ENCODE measurements at regions not wholly inside any gene's neighbourhood (a gene's known extent, or its start where the extent isn't known, plus 50 kb on each side); places are given as distances from the start of the nearest gene placed in this dataset.
"Not testable (repeated sequence)": the region's sequence is repeated elsewhere in the genome, so short reads cannot be mapped to it uniquely, and the experiment has no call there.

DNA sequence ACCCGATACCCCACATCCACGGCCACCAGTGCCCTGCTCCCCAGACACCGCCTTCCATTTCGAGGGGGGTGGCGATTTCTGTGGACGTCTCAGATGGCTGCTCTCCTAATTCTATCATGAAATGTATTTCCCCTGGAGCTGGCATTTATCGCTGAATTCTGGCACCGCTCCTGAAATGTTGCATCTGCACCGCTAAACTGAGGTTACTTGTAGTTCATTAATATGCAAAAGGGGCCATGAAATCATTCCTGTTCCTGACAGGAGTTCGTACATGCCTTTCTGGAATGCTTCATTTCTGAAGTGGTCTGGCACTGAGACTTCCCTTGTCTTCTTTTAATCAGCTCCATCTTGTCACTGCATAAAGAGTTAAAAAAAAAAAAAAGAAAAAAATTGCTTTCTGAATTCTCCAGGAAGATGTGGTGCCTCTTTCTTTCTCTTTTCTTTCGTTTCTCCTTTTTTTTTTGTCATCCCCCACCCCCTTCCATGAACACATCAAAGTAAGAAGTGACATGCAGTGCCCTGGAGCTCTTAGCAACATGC, 97.7 kb upstream of the SMARCA2 start:
- no peak overlapping the region for H3K27ac ChIP-seq (ENCODE audit: low read depth, low read length)
- no peak overlapping the region for H3K9ac ChIP-seq (ENCODE audit: low read length)
- H3K36me3 ChIP-seq (ENCODE audit: insufficient read depth, low read length): no peaks in the 10 kb centered on the region
- H3K4me1 ChIP-seq (ENCODE audit: insufficient read depth, low read length): no peaks in the 10 kb centered on the region
- H3K27me3 ChIP-seq (ENCODE audit: control insufficient read depth in 1 of 2, insufficient read depth in 2 of 2, low read length in 2 of 2): no peaks in the 10 kb centered on the region
- no peaks in the 10 kb centered on the region for H3K9me3 ChIP-seq (ENCODE audit: low read length)
- H3K4me3 ChIP-seq (ENCODE audit: low read depth in 1 of 2, low read length in 2 of 2): no peak overlapping the region

DNA sequence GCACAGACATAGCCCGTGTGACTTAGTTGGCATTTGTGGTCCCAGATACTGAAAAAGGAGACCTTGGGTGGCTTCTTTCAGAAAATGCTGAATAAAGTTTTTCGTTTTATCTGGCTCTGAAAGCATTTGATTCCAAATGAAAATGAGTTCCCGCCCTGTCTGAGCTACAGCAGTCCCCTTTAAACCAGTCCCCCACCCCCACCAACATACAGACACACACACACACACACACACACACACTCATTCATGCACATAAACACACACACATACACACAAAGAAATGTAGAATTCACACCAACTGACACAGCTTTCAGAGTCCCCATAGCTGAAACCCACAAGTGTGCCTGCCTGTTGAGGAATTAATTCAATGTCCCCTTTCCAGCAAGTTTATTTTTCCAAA, 97.0 kb upstream of the SMARCA2 start:
- no peaks in the 10 kb centered on the region for H3K27me3 ChIP-seq (ENCODE audit: control insufficient read depth in 1 of 2, insufficient read depth in 2 of 2, low read length in 2 of 2)
- no peak overlapping the region for H3K27ac ChIP-seq (ENCODE audit: low read depth, low read length)

DNA sequence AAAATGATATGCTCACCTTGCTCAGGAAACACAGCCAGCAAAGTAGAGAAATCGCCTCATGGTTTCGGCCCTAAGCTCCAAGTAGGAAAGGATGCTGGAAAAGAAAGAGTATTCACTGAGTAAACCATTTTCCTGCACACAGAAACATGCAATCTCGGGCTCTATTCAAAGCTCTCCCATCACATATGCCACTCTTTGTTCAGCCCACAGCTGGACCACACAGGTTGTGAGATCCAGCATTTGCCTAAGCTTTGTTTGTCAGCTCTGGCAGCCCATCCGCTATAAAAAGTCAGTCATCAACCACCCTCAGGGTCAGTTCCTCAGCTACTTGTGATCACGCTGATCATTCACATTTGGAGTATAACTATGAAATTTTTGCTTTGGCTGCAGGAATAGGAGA, 96.5 kb upstream of the SMARCA2 start:
- Histone ChIP-seq H3K9ac (ENCODE audit: low read length) (no peak overlapping the region), H3K27me3 (ENCODE audit: control insufficient read depth in 1 of 2, insufficient read depth in 2 of 2, low read length in 2 of 2) (no peaks in the 10 kb centered on the region), H3K9me3 (ENCODE audit: low read length) (no peaks in the 10 kb centered on the region)

More for the DNA sequence above, 97.0 kb upstream of the SMARCA2 start:
- H3K36me3 ChIP-seq (ENCODE audit: insufficient read depth, low read length): no peaks in the 10 kb centered on the region
- no peak overlapping the region for H3K4me3 ChIP-seq (ENCODE audit: low read depth in 1 of 2, low read length in 2 of 2)
- H3K9me3 ChIP-seq (ENCODE audit: low read length): no peaks in the 10 kb centered on the region
- no peaks in the 10 kb centered on the region for H3K4me1 ChIP-seq (ENCODE audit: insufficient read depth, low read length)
- no peak overlapping the region for H3K9ac ChIP-seq (ENCODE audit: low read length)

DNA sequence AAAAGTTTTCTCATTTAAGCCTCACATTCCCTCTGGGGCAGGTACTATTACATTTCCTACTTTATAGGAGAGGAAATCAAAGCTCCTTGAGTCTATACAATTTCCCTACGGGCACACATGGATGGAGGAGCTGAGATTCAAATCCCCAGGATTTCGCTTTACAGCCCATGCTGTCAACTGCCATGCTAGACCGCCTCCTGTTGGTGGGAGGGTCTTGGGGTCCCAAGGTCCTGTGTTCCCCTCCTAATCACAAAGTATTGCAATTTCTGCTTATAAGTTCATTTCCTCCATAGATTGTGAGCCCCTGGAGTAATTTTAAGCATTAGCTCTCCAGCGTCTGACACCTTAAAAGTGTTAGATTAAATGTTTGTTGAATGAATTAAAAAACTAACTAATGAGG, 95.9 kb upstream of the SMARCA2 start:
- no peaks in the 10 kb centered on the region for H3K4me1 ChIP-seq (ENCODE audit: insufficient read depth, low read length)
- no peaks in the 10 kb centered on the region for H3K27me3 ChIP-seq (ENCODE audit: control insufficient read depth in 1 of 2, insufficient read depth in 2 of 2, low read length in 2 of 2)
- no peak overlapping the region for H3K9ac ChIP-seq (ENCODE audit: low read length)
- H3K4me3 ChIP-seq (ENCODE audit: low read depth in 1 of 2, low read length in 2 of 2): no peak overlapping the region
- no peaks in the 10 kb centered on the region for H3K36me3 ChIP-seq (ENCODE audit: insufficient read depth, low read length)
- no peaks in the 10 kb centered on the region for H3K9me3 ChIP-seq (ENCODE audit: low read length)
- H3K27ac ChIP-seq (ENCODE audit: low read depth, low read length): no peak overlapping the region

More for the DNA sequence above, 96.5 kb upstream of the SMARCA2 start:
- no peaks in the 10 kb centered on the region for H3K4me1 ChIP-seq (ENCODE audit: insufficient read depth, low read length)
- no peak overlapping the region for H3K4me3 ChIP-seq (ENCODE audit: low read depth in 1 of 2, low read length in 2 of 2)
- H3K27ac ChIP-seq (ENCODE audit: low read depth, low read length): no peak overlapping the region
- H3K36me3 ChIP-seq (ENCODE audit: insufficient read depth, low read length): no peaks in the 10 kb centered on the region

DNA sequence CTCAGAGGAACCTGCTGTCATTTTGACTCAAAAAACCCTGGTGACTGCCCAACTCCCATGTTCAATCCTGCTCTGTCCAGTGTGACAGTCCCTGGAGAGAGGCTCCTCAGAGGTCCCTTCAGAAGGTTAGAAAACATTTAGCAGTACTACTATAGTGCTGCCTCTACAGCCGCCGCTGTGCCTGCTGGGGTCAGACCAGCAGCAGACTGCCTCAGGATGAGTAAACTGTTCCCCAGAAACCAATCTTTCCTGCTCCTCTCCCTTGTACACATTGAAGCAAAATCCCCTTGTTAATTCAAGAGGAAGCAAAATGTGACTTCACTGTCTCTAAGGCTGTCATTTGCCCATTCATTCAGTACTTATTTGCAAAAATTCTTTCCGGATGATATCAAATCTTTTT, 94.8 kb upstream of the SMARCA2 start:
- no peak overlapping the region for H3K27ac ChIP-seq (ENCODE audit: low read depth, low read length)
- H3K9me3 ChIP-seq (ENCODE audit: low read length): no peaks in the 10 kb centered on the region
- H3K36me3 ChIP-seq (ENCODE audit: insufficient read depth, low read length): no peaks in the 10 kb centered on the region
- H3K27me3 ChIP-seq (ENCODE audit: control insufficient read depth in 1 of 2, insufficient read depth in 2 of 2, low read length in 2 of 2): no peaks in the 10 kb centered on the region
- no peak overlapping the region for H3K4me3 ChIP-seq (ENCODE audit: low read depth in 1 of 2, low read length in 2 of 2)
- no peaks in the 10 kb centered on the region for H3K4me1 ChIP-seq (ENCODE audit: insufficient read depth, low read length)
- H3K9ac ChIP-seq (ENCODE audit: low read length): no peak overlapping the region

DNA sequence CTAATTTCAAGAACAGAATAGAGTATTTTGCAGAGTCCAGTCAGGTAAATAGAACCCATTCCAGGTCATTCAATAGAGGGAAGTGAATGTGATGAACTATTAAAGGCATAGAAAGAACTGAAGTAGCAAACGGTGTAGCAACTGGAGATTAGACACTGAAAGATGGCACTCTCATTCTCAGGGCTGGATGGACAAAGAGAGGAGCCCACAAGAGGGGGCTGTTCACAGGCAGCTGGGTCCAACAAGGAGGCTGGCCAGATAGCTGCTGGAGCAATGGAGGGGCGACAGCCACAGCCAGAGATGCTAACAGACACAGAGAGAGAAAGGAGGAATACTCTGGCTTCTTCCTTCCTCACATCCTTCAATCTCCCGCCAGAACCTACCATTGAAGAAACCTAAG, 93.1 kb upstream of the SMARCA2 start:
- H3K27me3 ChIP-seq (ENCODE audit: control insufficient read depth in 1 of 2, insufficient read depth in 2 of 2, low read length in 2 of 2): no peaks in the 10 kb centered on the region
- H3K9me3 ChIP-seq (ENCODE audit: low read length): no peaks in the 10 kb centered on the region
- no peak overlapping the region for H3K27ac ChIP-seq (ENCODE audit: low read depth, low read length)
- no peaks in the 10 kb centered on the region for H3K36me3 ChIP-seq (ENCODE audit: insufficient read depth, low read length)
- H3K4me3 ChIP-seq (ENCODE audit: low read depth in 1 of 2, low read length in 2 of 2): no peak overlapping the region
- no peak overlapping the region for H3K9ac ChIP-seq (ENCODE audit: low read length)
- no peaks in the 10 kb centered on the region for H3K4me1 ChIP-seq (ENCODE audit: insufficient read depth, low read length)

DNA sequence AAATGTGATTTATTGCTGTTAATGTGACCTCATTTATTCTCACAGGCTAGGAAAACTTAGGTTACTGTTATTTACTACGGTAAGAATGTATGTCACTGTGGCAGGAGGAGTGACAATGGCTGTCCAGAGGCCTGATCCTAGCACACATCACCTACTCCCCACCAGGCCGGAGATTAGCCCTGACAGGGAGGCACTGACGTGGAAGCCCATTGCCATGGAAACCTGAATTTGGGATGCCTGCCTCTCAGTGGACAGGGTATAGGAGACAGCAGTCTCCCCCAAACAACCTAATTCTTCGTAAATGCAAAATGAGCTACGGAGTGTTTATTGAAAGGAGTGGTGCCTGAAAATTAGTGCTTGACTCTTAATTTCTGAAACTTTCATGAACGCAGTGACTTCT, 87.6 kb upstream of the SMARCA2 start:
- Histone ChIP-seq H3K9me3 (ENCODE audit: low read length) (no peaks in the 10 kb centered on the region), H3K4me3 (ENCODE audit: low read depth in 1 of 2, low read length in 2 of 2) (no peak overlapping the region), H3K27me3 (ENCODE audit: control insufficient read depth in 1 of 2, insufficient read depth in 2 of 2, low read length in 2 of 2) (no peaks in the 10 kb centered on the region), H3K36me3 (ENCODE audit: insufficient read depth, low read length) (no peaks in the 10 kb centered on the region), H3K27ac (ENCODE audit: low read depth, low read length) (no peak overlapping the region), H3K9ac (ENCODE audit: low read length) (no peak overlapping the region), H3K4me1 (ENCODE audit: insufficient read depth, low read length) (no peaks in the 10 kb centered on the region)

DNA sequence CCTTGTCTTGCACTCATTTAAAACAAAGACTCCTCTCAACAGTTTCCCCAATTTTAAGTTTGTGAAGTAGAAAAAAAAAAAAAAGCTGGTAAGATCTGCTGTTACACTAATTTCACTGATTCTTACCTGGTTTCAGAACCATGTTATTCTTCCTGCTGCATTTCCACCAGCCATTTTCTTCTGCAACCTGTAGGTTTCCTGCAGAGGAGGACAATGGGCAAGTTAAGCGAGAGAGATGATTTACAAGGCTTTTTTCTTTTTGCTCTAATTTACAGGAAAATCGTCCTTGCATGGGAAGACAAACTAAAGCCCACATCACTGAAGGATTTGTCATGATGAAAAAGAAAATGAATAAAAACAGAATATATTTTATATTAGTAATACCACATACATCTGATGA, 86.0 kb upstream of the SMARCA2 start:
- Histone ChIP-seq H3K27ac (ENCODE audit: low read depth, low read length) (no peak overlapping the region), H3K27me3 (ENCODE audit: control insufficient read depth in 1 of 2, insufficient read depth in 2 of 2, low read length in 2 of 2) (no peaks in the 10 kb centered on the region), H3K4me1 (ENCODE audit: insufficient read depth, low read length) (no peaks in the 10 kb centered on the region), H3K9me3 (ENCODE audit: low read length) (no peaks in the 10 kb centered on the region), H3K9ac (ENCODE audit: low read length) (no peak overlapping the region), H3K4me3 (ENCODE audit: low read depth in 1 of 2, low read length in 2 of 2) (no peak overlapping the region), H3K36me3 (ENCODE audit: insufficient read depth, low read length) (no peaks in the 10 kb centered on the region)

DNA sequence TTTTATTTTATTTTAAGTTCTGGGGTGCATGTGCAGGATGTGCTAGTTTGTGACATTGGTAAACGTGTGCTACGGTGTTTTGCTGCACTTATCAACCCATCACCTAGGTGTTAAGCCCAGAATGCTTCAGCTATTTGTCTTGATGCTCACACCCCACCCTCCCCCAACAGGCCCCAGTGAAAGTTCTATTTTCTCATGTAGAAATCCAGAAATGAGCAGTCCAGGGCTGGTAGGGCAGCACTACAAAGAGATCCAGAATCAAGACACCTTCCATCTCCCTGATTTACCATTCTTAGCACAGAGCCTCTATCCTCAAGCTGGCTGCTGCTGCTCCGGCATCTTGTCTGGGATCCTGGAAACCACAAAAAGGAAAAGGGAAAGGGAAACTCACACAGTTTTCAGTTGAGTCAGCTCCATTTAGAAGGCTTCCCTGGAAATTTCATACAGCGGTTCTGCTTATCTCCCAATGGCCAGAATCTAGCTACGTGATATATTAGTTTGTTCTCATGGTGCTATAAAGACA, 85.4 kb upstream of the SMARCA2 start:
- no peak overlapping the region for H3K9ac ChIP-seq (ENCODE audit: low read length)
- no peaks in the 10 kb centered on the region for H3K36me3 ChIP-seq (ENCODE audit: insufficient read depth, low read length)
- no peak overlapping the region for H3K4me3 ChIP-seq (ENCODE audit: low read depth in 1 of 2, low read length in 2 of 2)
- H3K27me3 ChIP-seq (ENCODE audit: control insufficient read depth in 1 of 2, insufficient read depth in 2 of 2, low read length in 2 of 2): no peaks in the 10 kb centered on the region
- H3K4me1 ChIP-seq (ENCODE audit: insufficient read depth, low read length): no peaks in the 10 kb centered on the region
- no peak overlapping the region for H3K27ac ChIP-seq (ENCODE audit: low read depth, low read length)
- no peaks in the 10 kb centered on the region for H3K9me3 ChIP-seq (ENCODE audit: low read length)

DNA sequence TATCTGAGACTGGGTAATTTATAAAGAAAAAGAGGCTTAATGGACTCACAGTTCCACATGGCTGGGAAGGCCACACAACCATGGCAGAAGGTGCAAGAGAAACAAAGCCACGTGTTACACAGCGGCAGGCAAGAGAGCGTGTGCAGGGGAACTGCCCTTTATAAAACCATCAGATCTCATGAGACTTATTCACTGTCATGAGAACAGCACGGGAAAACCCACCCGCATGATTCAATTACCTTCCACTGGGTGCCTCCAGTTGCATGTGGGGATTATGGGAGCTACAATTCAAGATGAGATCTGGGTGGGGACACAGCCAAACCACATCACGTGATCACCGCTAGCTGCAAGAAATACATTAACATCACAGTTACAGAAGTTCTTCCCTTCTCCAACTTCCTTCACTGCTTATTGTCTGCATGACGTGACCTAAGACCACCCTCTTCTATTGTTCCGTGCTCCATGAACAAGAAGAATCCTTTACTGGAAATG, 84.9 kb upstream of the SMARCA2 start:
- not testable (repeated sequence) for H3K9ac ChIP-seq (ENCODE audit: low read length); H3K9me3 ChIP-seq (ENCODE audit: low read length); H3K4me1 ChIP-seq (ENCODE audit: insufficient read depth, low read length); H3K27ac ChIP-seq (ENCODE audit: low read depth, low read length); H3K4me3 ChIP-seq (ENCODE audit: low read depth in 1 of 2, low read length in 2 of 2); H3K36me3 ChIP-seq (ENCODE audit: insufficient read depth, low read length); H3K27me3 ChIP-seq (ENCODE audit: control insufficient read depth in 1 of 2, insufficient read depth in 2 of 2, low read length in 2 of 2)

DNA sequence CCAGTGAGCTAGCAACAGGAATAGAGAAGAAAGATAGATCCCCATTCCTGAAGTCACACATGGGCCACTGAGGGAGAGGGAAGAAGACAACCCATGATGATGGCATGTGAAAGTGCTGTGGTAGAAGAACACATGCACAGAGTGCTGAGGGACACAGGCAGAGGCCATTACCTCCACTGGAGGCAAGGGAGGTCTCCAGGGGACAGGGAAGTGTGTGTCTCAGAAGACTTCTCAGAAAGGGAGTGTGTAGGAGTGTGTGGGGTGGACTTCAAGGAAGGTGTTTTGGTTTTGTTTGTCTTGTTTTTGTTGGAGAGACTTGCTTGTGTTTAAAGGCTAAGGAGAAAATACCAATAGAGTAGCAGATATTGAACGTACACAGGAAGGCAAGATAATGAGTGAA, 77.0 kb upstream of the SMARCA2 start:
- H3K36me3 ChIP-seq (ENCODE audit: insufficient read depth, low read length): no peaks in the 10 kb centered on the region
- no peaks in the 10 kb centered on the region for H3K4me1 ChIP-seq (ENCODE audit: insufficient read depth, low read length)
- H3K4me3 ChIP-seq (ENCODE audit: low read depth in 1 of 2, low read length in 2 of 2): no peak overlapping the region
- no peak overlapping the region for H3K9ac ChIP-seq (ENCODE audit: low read length)
- H3K27me3 ChIP-seq (ENCODE audit: control insufficient read depth in 1 of 2, insufficient read depth in 2 of 2, low read length in 2 of 2): no peaks in the 10 kb centered on the region
- H3K27ac ChIP-seq (ENCODE audit: low read depth, low read length): no peak overlapping the region
- H3K9me3 ChIP-seq (ENCODE audit: low read length): no peaks in the 10 kb centered on the region

DNA sequence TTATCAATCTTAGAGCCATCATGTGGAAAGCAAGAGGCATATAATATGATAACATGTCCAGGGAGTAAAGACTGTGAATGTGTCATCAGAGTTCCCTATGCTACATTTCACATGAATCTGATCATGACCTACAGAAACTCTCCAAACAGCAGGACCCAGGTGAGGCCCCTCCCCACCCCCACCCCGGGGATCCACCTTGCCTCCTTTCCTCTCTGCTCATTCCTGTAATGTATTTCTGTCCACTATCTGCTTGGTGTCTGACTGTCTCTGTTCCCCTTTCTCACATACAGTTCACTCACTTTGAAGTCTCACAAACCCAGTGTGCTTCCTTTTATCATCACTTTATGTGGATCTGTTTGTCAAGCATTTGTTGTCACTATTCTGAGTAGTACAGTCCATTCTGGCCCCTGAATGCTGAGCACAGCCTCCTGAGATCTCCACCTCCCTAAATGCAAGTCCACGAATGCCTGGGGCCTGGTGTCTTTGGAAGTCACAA, 76.4 kb upstream of the SMARCA2 start:
- no peaks in the 10 kb centered on the region for H3K4me1 ChIP-seq (ENCODE audit: insufficient read depth, low read length)
- H3K27me3 ChIP-seq (ENCODE audit: control insufficient read depth in 1 of 2, insufficient read depth in 2 of 2, low read length in 2 of 2): no peaks in the 10 kb centered on the region
- H3K9ac ChIP-seq (ENCODE audit: low read length): no peak overlapping the region
- H3K4me3 ChIP-seq (ENCODE audit: low read depth in 1 of 2, low read length in 2 of 2): no peak overlapping the region
- H3K9me3 ChIP-seq (ENCODE audit: low read length): no peaks in the 10 kb centered on the region
- no peaks in the 10 kb centered on the region for H3K36me3 ChIP-seq (ENCODE audit: insufficient read depth, low read length)
- H3K27ac ChIP-seq (ENCODE audit: low read depth, low read length): no peak overlapping the region

Data from muscle layer of colon (tissue), 2 donors.